Right lobe of liver (tissue), 6 donors: ENCODE measurements at regions not wholly inside any gene's neighbourhood (a gene's known extent, or its start where the extent isn't known, plus 50 kb on each side); places are given as distances from the start of the nearest gene placed in this dataset.
"Not testable (repeated sequence)": the region's sequence is repeated elsewhere in the genome, so short reads cannot be mapped to it uniquely, and the experiment has no call there.

Experiments
- ATAC-seq, 4 donors: fragments of 200-7000 bp; cut with Tn5 transposase; one replicate each; pipeline ENCODE4 v1.9.1; 2020; ENCODE audit warnings: mild to moderate bottlenecking in 4 of 4, moderate library complexity in 4 of 4
- DNase-seq, 3 donors: peaks; one replicate each; pipeline ENCODE4 v3.0.0-alpha.2; 2020
- H3K27ac ChIP-seq, 3 donors: fragments of 200-600 bp; one replicate each; pipeline ENCODE4 v1.8.0; 2022
- H3K27me3 ChIP-seq, 2 donors: fragments of 200-600 bp; one replicate each; pipeline ENCODE4 v1.8.0; 2022
- H3K36me3 ChIP-seq, 4 donors: fragments of 200-600 bp; sonication (generic) in 1 of 4; one replicate each; pipeline versions ENCODE4 v1.5.1 to v1.8.0; 2017 to 2022; ENCODE audit warnings: control low read depth in 1 of 4
- H3K4me1 ChIP-seq, 4 donors: fragments of 200-600 bp; sonication (generic) in 1 of 4; one replicate each; pipeline versions ENCODE4 v1.5.1 to v1.8.0; 2017 to 2022; ENCODE audit warnings: control low read depth in 1 of 4
- H3K4me3 ChIP-seq, 3 donors: fragments of 200-600 bp; one replicate each; pipeline ENCODE4 v1.8.0; 2022
- H3K9me3 ChIP-seq, 4 donors: fragments of 200-600 bp; sonication (generic) in 1 of 4; one replicate each; pipeline versions ENCODE4 v1.5.1 to v1.8.0; 2017 to 2022; ENCODE audit warnings: control low read depth in 1 of 4
- CTCF ChIP-seq, 4 donors: fragments of 200-600 bp in 3 of 4; fragments of 450-650 bp in 1 of 4; IDR thresholded peaks; one replicate each; pipeline versions ENCODE4 v1.5.1 to v1.8.0; 2016 to 2022; ENCODE audit warnings: antibody characterized with exemption in 4 of 4, mild to moderate bottlenecking in 2 of 4
- POLR2A ChIP-seq: fragments of 450-650 bp; IDR thresholded peaks from one replicate; pipeline ENCODE4 v1.6.1; 2017; ENCODE audit warnings: antibody characterized with exemption, mild to moderate bottlenecking
- WGBS: methylation state at CpG from one replicate; pipeline ENCODE4 v1.1.6; 2018; ENCODE audit warnings: low coverage, low lambda C conversion rate; ENCODE audit not compliant: insufficient coverage; ENCODE audit errors: missing lambda C conversion rate; 5-methylcytosine and 5-hydroxymethylcytosine counted together
- intact Hi-C, 2 donors: fragments of 100-400 bp; cut with DNase I; formaldehyde crosslinking; loops; one replicate each; pipeline versions ENCODE4 v1.11.2 to v1.14.1; 2022
- donor health status: DM: no; HTN: yes; CAD: no.
- donor health status: DM: no; HTN: no; CAD: no.
- donor health status: DM: no; HTN: no; CAD: no.
- donor health status: DM: no; HTN: yes; CAD: no.
- donor health status: DM: no; HTN: yes; CAD: no.

- H3K4me1 ChIP-seq, result peaks cover 0 to 8% (median 3%) of the 10 kb centered on the region in 4 donors
- no peak for DNase-seq
- H3K36me3 ChIP-seq, result no peaks in the 10 kb centered on the region
- H3K9me3 ChIP-seq, result no peaks in the 10 kb centered on the region
- intact Hi-C loops, result no loop called here
- ATAC-seq, result peak; percentile 39 to 63 (median 63)
- H3K4me3 ChIP-seq, result no peak overlapping the region
- H3K27me3 ChIP-seq, result no peaks in the 10 kb centered on the region
- TF ChIP-seq CTCF (IDR thresholded peaks at IDR 0.05) (no peak), POLR2A (no peak)
- peak overlapping the region; percentile 59 to 78 (median 59) for H3K27ac ChIP-seq
- WGBS, result 43% methylated on average over 2 of the region's 2 CpGs
Measured at GRCh38 chr2:8249769-8250168, 432.1 kb upstream of the ID2 start.

GRCh38 chr2:8250290-8250689 is 431.6 kb upstream of the ID2 start:
- H3K4me3 ChIP-seq, ATAC-seq, H3K9me3 ChIP-seq, intact Hi-C loops, DNase-seq, H3K27me3 ChIP-seq, H3K36me3 ChIP-seq, H3K4me1 ChIP-seq: not testable (repeated sequence)
- H3K27ac ChIP-seq, result peak overlapping the region in 1 of 3 donors; percentile 59
- WGBS, result 100% methylated on average over 2 of the region's 2 CpGs

GRCh38 chr2:8251291-8251690 is 430.6 kb upstream of the ID2 start:
- H3K27ac ChIP-seq, result no peak overlapping the region
- H3K27me3 ChIP-seq, result no peaks in the 10 kb centered on the region
- H3K4me1 ChIP-seq, result peaks cover 0 to 8% (median 3%) of the 10 kb centered on the region in 4 donors
- TF ChIP-seq POLR2A (no peak), CTCF (IDR thresholded peaks at IDR 0.05) (no peak)
- no peaks in the 10 kb centered on the region for H3K36me3 ChIP-seq
- intact Hi-C loops, result no loop called here
- no peak for ATAC-seq
- WGBS, result 65% methylated on average over 6 of the region's 6 CpGs
- DNase-seq, result no peak
- no peaks in the 10 kb centered on the region for H3K9me3 ChIP-seq
- H3K4me3 ChIP-seq, result no peak overlapping the region

- WGBS, result 88% methylated on average over 7 of the region's 7 CpGs
- Histone ChIP-seq H3K9me3 (no peaks in the 10 kb centered on the region), H3K36me3 (no peaks in the 10 kb centered on the region), H3K27ac (no peak overlapping the region), H3K4me1 (peaks cover 0 to 8% (median 3%) of the 10 kb centered on the region in 4 donors), H3K27me3 (no peaks in the 10 kb centered on the region), H3K4me3 (no peak overlapping the region)
- intact Hi-C loops, result no loop called here
- TF ChIP-seq CTCF (IDR thresholded peaks at IDR 0.05), result no peak
- no peak for TF ChIP-seq POLR2A
- DNase-seq (no peak), ATAC-seq (no peak)
Measured at GRCh38 chr2:8251856-8252255, 430.0 kb upstream of the ID2 start.

- no peak overlapping the region for H3K4me3 ChIP-seq
- intact Hi-C loops, result no loop called here
- H3K36me3 ChIP-seq, result no peaks in the 10 kb centered on the region
- no peaks in the 10 kb centered on the region for H3K9me3 ChIP-seq
- H3K27me3 ChIP-seq, result no peaks in the 10 kb centered on the region
- peaks cover 0 to 8% (median 3%) of the 10 kb centered on the region in 4 donors for H3K4me1 ChIP-seq
- TF ChIP-seq POLR2A, result no peak
- TF ChIP-seq CTCF (IDR thresholded peaks at IDR 0.05), result no peak
- DNase-seq, result no peak
- ATAC-seq, result no peak
- no peak overlapping the region for H3K27ac ChIP-seq
- WGBS, result 95% methylated on average over 5 of the region's 10 CpGs
Measured at GRCh38 chr2:8252997-8253694, 428.7 kb upstream of the ID2 start.
